GM12892 (cell line): ENCODE measurements at regions not wholly inside any gene's neighbourhood (a gene's known extent, or its start where the extent isn't known, plus 50 kb on each side); places are given as distances from the start of the nearest gene placed in this dataset.

Experiments used
- POLR2A ChIP-seq: IDR thresholded peaks from 2 replicates; pipeline ENCODE4 v1.6.1; 2011; ENCODE audit warnings: low read depth, low read length, control low read depth
- TAF1 ChIP-seq: IDR thresholded peaks from 2 replicates; pipeline ENCODE4 v1.6.1; 2011; ENCODE audit warnings: low read depth, mild to moderate bottlenecking, control low read depth, low read length, borderline replicate concordance

GRCh38 chr5:42242881-42243485 is 180.3 kb upstream of the GHR start:
- TF ChIP-seq POLR2A (no peak), TAF1 (no peak)
